Fibroblast of lung (primary cell): ENCODE measurements at regions not wholly inside any gene's neighbourhood (a gene's known extent, or its start where the extent isn't known, plus 50 kb on each side); places are given as distances from the start of the nearest gene placed in this dataset.

Source experiments
- CTCF ChIP-seq, 2 donors: IDR thresholded peaks in 1 of 2; conservative IDR thresholded peaks in 1 of 2; 1 replicate in 1 of 2; 2 replicates in 1 of 2; pipeline ENCODE4 v1.5.1; 2011 to 2012; ENCODE audit warnings: low read length in 2 of 2, control low read depth in 1 of 2, inconsistent platforms in 1 of 2, low read depth in 1 of 2, mild to moderate bottlenecking in 1 of 2
- EZH2 ChIP-seq: IDR thresholded peaks from 2 replicates; pipeline ENCODE4 v1.5.1; 2012; ENCODE audit warnings: low read length, control low read depth, mild to moderate bottlenecking; ENCODE audit errors: missing control alignments

- no peak for TF ChIP-seq CTCF (conservative IDR thresholded peaks at IDR 0.05 in 1 of 2, IDR thresholded peaks at IDR 0.05 in 1 of 2; ENCODE audit: low read depth in 1 of 2, low read length in 2 of 2)
- no peak for TF ChIP-seq EZH2
Observed at GRCh38 chr2:18792226-18792629, 202.9 kb upstream of the NT5C1B start.
